HEK293 (cell line): ENCODE measurements at regions not wholly inside any gene's neighbourhood (a gene's known extent, or its start where the extent isn't known, plus 50 kb on each side); places are given as distances from the start of the nearest gene placed in this dataset.

Experiments used
- CTCF ChIA-PET: fragments of 350-600 bp; formaldehyde crosslinking; extraction: SDS; loops from one replicate; lab custom pipeline; 2021; ENCODE audit warnings: antibody characterized with exemption; lab: Yijun Ruan, JAX
- POLR2A ChIA-PET: fragments of 300-600 bp; formaldehyde crosslinking; extraction: SDS; loops from one replicate; lab custom pipeline; 2020; ENCODE audit warnings: antibody characterized with exemption, inconsistent platforms; lab: Yijun Ruan, JAX
- H3K27ac ChIP-seq: fragments of 200-500 bp; sonication (Bioruptor generic); 2 replicates; pipeline ENCODE4 v1.5.1; 2014; ENCODE audit warnings: low read depth, low read length, control low read depth, inconsistent platforms; ENCODE audit errors: extremely low read depth
- H3K36me3 ChIP-seq, 2 experiments: fragments of 200-500 bp in 1 of 2; sonication (Bioruptor generic) in 1 of 2; 1 replicate in 1 of 2; 2 replicates in 1 of 2; pipeline ENCODE4 v1.5.1; 2014 to 2017; ENCODE audit warnings: inconsistent platforms in 2 of 2, low read length in 2 of 2; ENCODE audit not compliant: control insufficient read depth in 2 of 2, insufficient read depth in 1 of 2
- H3K4me1 ChIP-seq: fragments of 200-500 bp; sonication (Bioruptor generic); 2 replicates; pipeline ENCODE4 v1.5.1; 2014; ENCODE audit warnings: mild to moderate bottlenecking, low read length, inconsistent platforms; ENCODE audit not compliant: control insufficient read depth, insufficient read depth
- H3K4me3 ChIP-seq: 2 replicates; pipeline ENCODE4 v1.5.1; 2011; ENCODE audit warnings: low read depth, mild to moderate bottlenecking, control low read depth, low read length, moderate library complexity
- H3K9me3 ChIP-seq: fragments of 200-500 bp; sonication (Bioruptor generic); 2 replicates; pipeline ENCODE4 v1.5.1; 2014; ENCODE audit warnings: low read depth, low read length, inconsistent platforms; ENCODE audit not compliant: control insufficient read depth, insufficient read depth
- GLIS1 ChIP-seq: fragments of 450-650 bp; formaldehyde crosslinking; IDR thresholded peaks from 2 replicates; pipeline ENCODE4 v1.5.1; 2016; ENCODE audit warnings: missing biosample characterization, missing genetic modification characterization
- KLF9 ChIP-seq: fragments of 450-650 bp; formaldehyde crosslinking; IDR thresholded peaks from 2 replicates; pipeline ENCODE4 v1.5.1; 2016; ENCODE audit warnings: missing biosample characterization, missing genetic modification characterization, low read depth
- OSR2 ChIP-seq: fragments of 450-650 bp; formaldehyde crosslinking; IDR thresholded peaks from 2 replicates; pipeline ENCODE4 v1.5.1; 2016; ENCODE audit warnings: missing biosample characterization, missing genetic modification characterization
- TCF7L2 ChIP-seq: IDR thresholded peaks from 2 replicates; pipeline ENCODE4 v1.6.1; 2011; ENCODE audit warnings: low read depth, mild to moderate bottlenecking, inconsistent platforms, low read length, moderate library complexity, borderline replicate concordance
- TRIM28 ChIP-seq: IDR thresholded peaks from 2 replicates; pipeline ENCODE4 v1.6.1; 2011; ENCODE audit warnings: low read length, control low read depth, borderline replicate concordance
- WT1 ChIP-seq: fragments of 450-650 bp; formaldehyde crosslinking; IDR thresholded peaks from 2 replicates; pipeline ENCODE4 v1.5.1; 2016; ENCODE audit warnings: missing biosample characterization, missing genetic modification characterization
- ZFHX2 ChIP-seq: fragments of 450-650 bp; formaldehyde crosslinking; conservative IDR thresholded peaks from 2 replicates; pipeline ENCODE4 v1.5.1; 2016; ENCODE audit warnings: missing biosample characterization, missing genetic modification characterization
- ZNF223 ChIP-seq: fragments of 450-650 bp; formaldehyde crosslinking; IDR thresholded peaks from 2 replicates; pipeline ENCODE4 v1.5.1; 2016; ENCODE audit warnings: missing biosample characterization, missing genetic modification characterization
- ZNF335 ChIP-seq: fragments of 450-650 bp; formaldehyde crosslinking; conservative IDR thresholded peaks from 2 replicates; pipeline ENCODE4 v1.5.1; 2016; ENCODE audit warnings: missing biosample characterization, missing genetic modification characterization
- ZNF423 ChIP-seq: fragments of 450-650 bp; formaldehyde crosslinking; IDR thresholded peaks from 2 replicates; pipeline ENCODE4 v1.5.1; 2016; ENCODE audit warnings: missing biosample characterization, missing genetic modification characterization
- ZNF629 ChIP-seq: fragments of 450-650 bp; formaldehyde crosslinking; IDR thresholded peaks from 2 replicates; pipeline ENCODE4 v1.5.1; 2017; ENCODE audit warnings: missing biosample characterization, missing genetic modification characterization
- ZNF747 ChIP-seq: fragments of 450-650 bp; formaldehyde crosslinking; IDR thresholded peaks from 2 replicates; pipeline ENCODE4 v1.5.1; 2016; ENCODE audit warnings: missing biosample characterization, missing genetic modification characterization
- TF ChIP-seq, protein P1 (sequence below): fragments of 450-650 bp; formaldehyde crosslinking; IDR thresholded peaks from 2 replicates; pipeline ENCODE4 v1.5.1; 2017; ENCODE audit warnings: missing biosample characterization, missing genetic modification characterization
- TF ChIP-seq, protein P2 (sequence below): fragments of 450-650 bp; formaldehyde crosslinking; IDR thresholded peaks from 2 replicates; pipeline ENCODE4 v1.5.1; 2017; ENCODE audit warnings: missing biosample characterization, missing genetic modification characterization
- TF ChIP-seq, protein P3 (sequence below): fragments of 450-650 bp; formaldehyde crosslinking; IDR thresholded peaks from 2 replicates; pipeline ENCODE4 v1.5.1; 2016; ENCODE audit warnings: missing biosample characterization, missing genetic modification characterization
- TF ChIP-seq, protein P4 (sequence below): fragments of 450-650 bp; formaldehyde crosslinking; IDR thresholded peaks from 2 replicates; pipeline ENCODE4 v1.5.1; 2016; ENCODE audit warnings: missing biosample characterization, missing genetic modification characterization
- TF ChIP-seq, protein P5 (sequence below): fragments of 450-650 bp; formaldehyde crosslinking; IDR thresholded peaks from 2 replicates; pipeline ENCODE4 v1.5.1; 2016; ENCODE audit warnings: missing biosample characterization, missing genetic modification characterization, low read depth

DNA sequence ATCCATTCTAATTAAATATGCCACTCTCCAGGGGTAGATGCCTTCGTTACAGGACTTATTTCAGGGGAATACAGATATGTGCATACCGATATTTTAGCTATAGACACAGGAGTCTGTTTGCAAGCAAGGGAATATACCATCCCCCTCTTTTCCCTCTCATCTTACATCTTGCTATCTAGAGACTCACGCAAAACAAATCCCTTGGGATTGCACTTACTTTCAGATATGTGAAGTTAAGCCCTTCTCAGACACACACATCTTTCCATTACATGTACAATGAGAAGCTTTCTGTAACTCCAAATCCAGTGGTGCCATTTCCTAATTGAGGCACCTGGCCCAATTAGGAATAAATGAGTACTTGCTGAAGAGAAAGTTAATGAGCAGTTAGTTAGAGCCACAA is 250.4 kb upstream of the FZD8 start:
- TF ChIP-seq, protein P1, sequence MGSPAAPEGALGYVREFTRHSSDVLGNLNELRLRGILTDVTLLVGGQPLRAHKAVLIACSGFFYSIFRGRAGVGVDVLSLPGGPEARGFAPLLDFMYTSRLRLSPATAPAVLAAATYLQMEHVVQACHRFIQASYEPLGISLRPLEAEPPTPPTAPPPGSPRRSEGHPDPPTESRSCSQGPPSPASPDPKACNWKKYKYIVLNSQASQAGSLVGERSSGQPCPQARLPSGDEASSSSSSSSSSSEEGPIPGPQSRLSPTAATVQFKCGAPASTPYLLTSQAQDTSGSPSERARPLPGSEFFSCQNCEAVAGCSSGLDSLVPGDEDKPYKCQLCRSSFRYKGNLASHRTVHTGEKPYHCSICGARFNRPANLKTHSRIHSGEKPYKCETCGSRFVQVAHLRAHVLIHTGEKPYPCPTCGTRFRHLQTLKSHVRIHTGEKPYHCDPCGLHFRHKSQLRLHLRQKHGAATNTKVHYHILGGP, result no peak
- no peak for TF ChIP-seq ZFHX2 (tag by site-specific recombination)
- H3K36me3 ChIP-seq, result no peaks in the 10 kb centered on the region
- ChIA-PET POLR2A (no interaction called here), CTCF (no interaction called here)
- no peak overlapping the region for H3K27ac ChIP-seq
- peaks cover 15% of the 10 kb centered on the region for H3K4me1 ChIP-seq
- no peaks in the 10 kb centered on the region for H3K9me3 ChIP-seq
- no peak overlapping the region for H3K4me3 ChIP-seq

DNA sequence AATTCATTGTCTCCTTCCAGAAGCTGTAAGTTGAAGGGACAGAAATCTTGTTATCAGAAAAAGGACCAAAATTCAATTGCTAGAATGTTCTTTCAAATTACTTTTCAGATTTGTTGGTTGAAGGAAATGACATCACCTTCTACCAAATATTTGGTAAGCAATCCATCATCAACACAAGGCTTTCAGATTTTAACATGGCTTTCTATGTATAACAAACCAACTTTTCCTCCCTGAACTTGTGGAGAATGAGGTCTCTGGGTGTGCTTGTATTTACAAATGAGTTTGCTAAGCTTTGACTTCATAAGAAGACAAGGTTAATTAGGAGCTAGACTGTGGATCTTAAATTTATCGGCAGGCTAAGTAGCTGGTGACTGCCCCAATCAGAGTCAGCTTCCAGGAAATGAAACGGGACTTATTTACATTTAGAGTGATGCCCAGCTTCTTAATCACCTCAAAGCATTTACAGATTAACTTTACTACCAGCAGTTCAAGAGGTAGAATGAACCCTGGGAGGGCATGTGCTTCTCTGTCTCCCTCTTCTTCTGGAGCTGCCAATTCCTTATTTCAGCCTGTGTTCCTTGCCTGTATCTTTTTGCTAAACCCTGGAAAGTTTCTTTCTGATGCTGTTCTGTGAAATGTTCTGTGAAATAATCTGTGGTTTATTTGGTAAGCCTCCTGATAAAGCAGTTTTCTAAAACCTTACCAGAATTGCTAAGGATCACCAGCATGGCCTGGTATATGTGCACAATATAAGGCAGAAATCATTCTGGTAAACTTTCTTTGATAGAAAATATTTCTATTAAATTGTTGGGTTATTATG is 248.8 kb upstream of the FZD8 start:
- Histone ChIP-seq H3K9me3 (no peaks in the 10 kb centered on the region), H3K27ac (peak overlapping the region; percentile 38), H3K4me1 (peaks cover 15% of the 10 kb centered on the region), H3K4me3 (no peak overlapping the region), H3K36me3 (no peaks in the 10 kb centered on the region)
- CTCF ChIA-PET, result interaction anchor here (0.6 kb wide), 1 partner anchor 32 kb away, joined by 3 read pairs; no protein-coding TSS in a partner anchor
- TF ChIP-seq, protein P2, sequence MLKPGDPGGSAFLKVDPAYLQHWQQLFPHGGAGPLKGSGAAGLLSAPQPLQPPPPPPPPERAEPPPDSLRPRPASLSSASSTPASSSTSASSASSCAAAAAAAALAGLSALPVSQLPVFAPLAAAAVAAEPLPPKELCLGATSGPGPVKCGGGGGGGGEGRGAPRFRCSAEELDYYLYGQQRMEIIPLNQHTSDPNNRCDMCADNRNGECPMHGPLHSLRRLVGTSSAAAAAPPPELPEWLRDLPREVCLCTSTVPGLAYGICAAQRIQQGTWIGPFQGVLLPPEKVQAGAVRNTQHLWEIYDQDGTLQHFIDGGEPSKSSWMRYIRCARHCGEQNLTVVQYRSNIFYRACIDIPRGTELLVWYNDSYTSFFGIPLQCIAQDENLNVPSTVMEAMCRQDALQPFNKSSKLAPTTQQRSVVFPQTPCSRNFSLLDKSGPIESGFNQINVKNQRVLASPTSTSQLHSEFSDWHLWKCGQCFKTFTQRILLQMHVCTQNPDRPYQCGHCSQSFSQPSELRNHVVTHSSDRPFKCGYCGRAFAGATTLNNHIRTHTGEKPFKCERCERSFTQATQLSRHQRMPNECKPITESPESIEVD (tag by site-specific recombination), result 0 out of 2 replicates have a peak, but pooled peaks have one; percentile 49
- 0 out of 2 replicates have a peak, but pooled peaks have one; percentile 19 for TF ChIP-seq OSR2
- peak; percentile 43 for TF ChIP-seq TCF7L2
- peak; percentile 37; the same call in 1 of the 2 replicates for TF ChIP-seq WT1 (tag by site-specific recombination)
- TF ChIP-seq ZNF629 (tag by site-specific recombination), result 0 out of 2 replicates have a peak, but pooled peaks have one; percentile 38
- 0 out of 2 replicates have a peak, but pooled peaks have one; percentile 4 for TF ChIP-seq ZNF335 (tag by site-specific recombination)
- TF ChIP-seq, protein P3, sequence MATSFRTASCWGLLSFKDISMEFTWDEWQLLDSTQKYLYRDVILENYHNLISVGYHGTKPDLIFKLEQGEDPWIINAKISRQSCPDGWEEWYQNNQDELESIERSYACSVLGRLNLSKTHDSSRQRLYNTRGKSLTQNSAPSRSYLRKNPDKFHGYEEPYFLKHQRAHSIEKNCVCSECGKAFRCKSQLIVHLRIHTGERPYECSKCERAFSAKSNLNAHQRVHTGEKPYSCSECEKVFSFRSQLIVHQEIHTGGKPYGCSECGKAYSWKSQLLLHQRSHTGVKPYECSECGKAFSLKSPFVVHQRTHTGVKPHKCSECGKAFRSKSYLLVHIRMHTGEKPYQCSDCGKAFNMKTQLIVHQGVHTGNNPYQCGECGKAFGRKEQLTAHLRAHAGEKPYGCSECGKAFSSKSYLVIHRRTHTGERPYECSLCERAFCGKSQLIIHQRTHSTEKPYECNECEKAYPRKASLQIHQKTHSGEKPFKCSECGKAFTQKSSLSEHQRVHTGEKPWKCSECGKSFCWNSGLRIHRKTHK (tag by site-specific recombination), result no peak
- TF ChIP-seq, protein P4, sequence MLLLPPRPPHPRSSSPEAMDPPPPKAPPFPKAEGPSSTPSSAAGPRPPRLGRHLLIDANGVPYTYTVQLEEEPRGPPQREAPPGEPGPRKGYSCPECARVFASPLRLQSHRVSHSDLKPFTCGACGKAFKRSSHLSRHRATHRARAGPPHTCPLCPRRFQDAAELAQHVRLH, result no peak
- TF ChIP-seq ZNF747 (tag by site-specific recombination), result no peak
- no peak for TF ChIP-seq KLF9 (tag by site-specific recombination)
- TF ChIP-seq ZNF423 (tag by site-specific recombination), result no peak
- TF ChIP-seq, protein P5, sequence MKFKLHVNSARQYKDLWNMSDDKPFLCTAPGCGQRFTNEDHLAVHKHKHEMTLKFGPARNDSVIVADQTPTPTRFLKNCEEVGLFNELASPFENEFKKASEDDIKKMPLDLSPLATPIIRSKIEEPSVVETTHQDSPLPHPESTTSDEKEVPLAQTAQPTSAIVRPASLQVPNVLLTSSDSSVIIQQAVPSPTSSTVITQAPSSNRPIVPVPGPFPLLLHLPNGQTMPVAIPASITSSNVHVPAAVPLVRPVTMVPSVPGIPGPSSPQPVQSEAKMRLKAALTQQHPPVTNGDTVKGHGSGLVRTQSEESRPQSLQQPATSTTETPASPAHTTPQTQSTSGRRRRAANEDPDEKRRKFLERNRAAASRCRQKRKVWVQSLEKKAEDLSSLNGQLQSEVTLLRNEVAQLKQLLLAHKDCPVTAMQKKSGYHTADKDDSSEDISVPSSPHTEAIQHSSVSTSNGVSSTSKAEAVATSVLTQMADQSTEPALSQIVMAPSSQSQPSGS (tag by site-specific recombination), result peak; percentile 92
- peak; percentile 6; the same call in 1 of the 2 replicates for TF ChIP-seq TRIM28
- TF ChIP-seq ZNF223 (tag by site-specific recombination), result no peak
- peak; percentile 68 for TF ChIP-seq GLIS1 (tag by site-specific recombination)
- POLR2A ChIA-PET, result no interaction called here
